Mesothelial cell of epicardium (in vitro differentiated cells): ENCODE measurements at regions not wholly inside any gene's neighbourhood (a gene's known extent, or its start where the extent isn't known, plus 50 kb on each side); places are given as distances from the start of the nearest gene placed in this dataset.

Experiments used
- DNase-seq, 2 experiments: peaks; one replicate each; pipeline ENCODE4 v3.0.0; 2021; ENCODE audit warnings: low spot score in 2 of 2; ENCODE audit not compliant: unreplicated experiment in 2 of 2
- H3K27ac Mint-ChIP-seq: 2 replicates; pipeline ENCODE4 v1.8.0; 2021; ENCODE audit warnings: mixed read lengths
- H3K27me3 Mint-ChIP-seq: 2 replicates; pipeline ENCODE4 v1.8.0; 2021; ENCODE audit warnings: low read depth, mixed read lengths
- H3K36me3 Mint-ChIP-seq: 2 replicates; pipeline ENCODE4 v1.8.0; 2021; ENCODE audit warnings: mixed read lengths
- H3K4me1 Mint-ChIP-seq: 2 replicates; pipeline ENCODE4 v1.8.0; 2021; ENCODE audit warnings: mixed read lengths
- H3K4me3 Mint-ChIP-seq: 2 replicates; pipeline ENCODE4 v1.8.0; 2021; ENCODE audit warnings: mild to moderate bottlenecking, moderate library complexity, mixed read lengths
- H3K9me3 Mint-ChIP-seq: 2 replicates; pipeline ENCODE4 v1.8.0; 2021; ENCODE audit warnings: mixed read lengths
- CTCF ChIP-seq: fragments of 200-600 bp; sonication (generic); IDR thresholded peaks from one replicate; pipeline ENCODE4 v1.5.0; 2021; ENCODE audit warnings: antibody characterized with exemption; ENCODE audit not compliant: unreplicated experiment

GRCh38 chr3:150107429-150108175 is 136.9 kb upstream of the PFN2 start:
- Mint-ChIP-seq H3K4me1 (peaks cover 36% of the 10 kb centered on the region), H3K36me3 (no peaks in the 10 kb centered on the region), H3K27ac (peak overlapping the region; percentile 66), H3K9me3 (peaks cover 8% of the 10 kb centered on the region), H3K4me3 (no peak overlapping the region), H3K27me3 (no peaks in the 10 kb centered on the region)
- no peak for DNase-seq
- no peak for TF ChIP-seq CTCF

GRCh38 chr3:150106740-150107428 is 136.2 kb upstream of the PFN2 start:
- H3K27me3 Mint-ChIP-seq, result no peaks in the 10 kb centered on the region
- DNase-seq, result no peak
- H3K4me1 Mint-ChIP-seq, result peaks cover 36% of the 10 kb centered on the region
- TF ChIP-seq CTCF, result no peak
- peaks cover 12% of the 10 kb centered on the region for H3K9me3 Mint-ChIP-seq
- H3K27ac Mint-ChIP-seq, result peak overlapping the region; percentile 66
- H3K4me3 Mint-ChIP-seq, result no peak overlapping the region
- H3K36me3 Mint-ChIP-seq, result peaks cover 1% of the 10 kb centered on the region

- no peaks in the 10 kb centered on the region for H3K27me3 Mint-ChIP-seq
- H3K4me3 Mint-ChIP-seq, result no peak overlapping the region
- peaks cover 17% of the 10 kb centered on the region for H3K9me3 Mint-ChIP-seq
- H3K36me3 Mint-ChIP-seq, result peaks cover 1% of the 10 kb centered on the region
- peak overlapping the region; percentile 60 for H3K27ac Mint-ChIP-seq
- no peak for TF ChIP-seq CTCF
- no peak for DNase-seq
- H3K4me1 Mint-ChIP-seq, result peaks cover 36% of the 10 kb centered on the region
Measured at GRCh38 chr3:150105886-150106612, 135.4 kb upstream of the PFN2 start.

- H3K4me3 Mint-ChIP-seq, result no peak overlapping the region
- H3K4me1 Mint-ChIP-seq, result peaks cover 36% of the 10 kb centered on the region
- no peak overlapping the region for H3K27ac Mint-ChIP-seq
- TF ChIP-seq CTCF, result no peak
- no peaks in the 10 kb centered on the region for H3K27me3 Mint-ChIP-seq
- peaks cover 6% of the 10 kb centered on the region for H3K36me3 Mint-ChIP-seq
- DNase-seq, result no peak
- H3K9me3 Mint-ChIP-seq, result peaks cover 27% of the 10 kb centered on the region
Measured at GRCh38 chr3:150105025-150105424, 134.3 kb upstream of the PFN2 start.

- H3K36me3 Mint-ChIP-seq, result peaks cover 6% of the 10 kb centered on the region
- no peak for TF ChIP-seq CTCF
- H3K4me3 Mint-ChIP-seq, result no peak overlapping the region
- peaks cover 31% of the 10 kb centered on the region for H3K9me3 Mint-ChIP-seq
- no peak for DNase-seq
- no peak overlapping the region for H3K27ac Mint-ChIP-seq
- no peaks in the 10 kb centered on the region for H3K27me3 Mint-ChIP-seq
- peaks cover 36% of the 10 kb centered on the region for H3K4me1 Mint-ChIP-seq
Measured at GRCh38 chr3:150104564-150104963, 133.9 kb upstream of the PFN2 start.
